GM18867 (cell line): ENCODE measurements at regions not wholly inside any gene's neighbourhood (a gene's known extent, or its start where the extent isn't known, plus 50 kb on each side); places are given as distances from the start of the nearest gene placed in this dataset.
"Not testable (repeated sequence)": the region's sequence is repeated elsewhere in the genome, so short reads cannot be mapped to it uniquely, and the experiment has no call there.

Source experiments
- ATAC-seq: cut with Tn5 transposase; IDR thresholded peaks from one replicate; pipeline ENCODE4 v1.9.1; 2021; ENCODE audit warnings: mild to moderate bottlenecking, moderate library complexity; ENCODE audit not compliant: unreplicated experiment

- ATAC-seq = no peak
These were observed 153.2 kb upstream of the FBXL7 start for GRCh38 chr5:15346738-15347137.

- no peak for ATAC-seq
These were observed 155.0 kb upstream of the FBXL7 start for GRCh38 chr5:15344954-15345353.

GRCh38 chr5:15338546-15338945 lies 161.4 kb upstream of the FBXL7 start:
- ATAC-seq = no peak

GRCh38 chr5:15334551-15335266 lies 165.3 kb upstream of the FBXL7 start:
- no peak for ATAC-seq

GRCh38 chr5:15333091-15333490 lies 166.9 kb upstream of the FBXL7 start:
- ATAC-seq = no peak

GRCh38 chr5:15326932-15327331 lies 173.0 kb upstream of the FBXL7 start:
- ATAC-seq = no peak

GRCh38 chr5:15326471-15326870 lies 173.5 kb upstream of the FBXL7 start:
- ATAC-seq = no peak

GRCh38 chr5:15322421-15322820 lies 177.6 kb upstream of the FBXL7 start:
- ATAC-seq = no peak

- ATAC-seq = no peak
These were observed 178.2 kb upstream of the FBXL7 start for GRCh38 chr5:15321776-15322175.

- no peak for ATAC-seq
These were observed 179.1 kb upstream of the FBXL7 start for GRCh38 chr5:15320871-15321270.

- ATAC-seq = no peak
These were observed 194.8 kb upstream of the FBXL7 start for GRCh38 chr5:15304914-15305834.

- ATAC-seq = no peak
These were observed 195.8 kb upstream of the FBXL7 start for GRCh38 chr5:15304066-15304731.

GRCh38 chr5:15300141-15300540 lies 199.8 kb upstream of the FBXL7 start:
- ATAC-seq = no peak

- ATAC-seq = no peak
These were observed 209.0 kb upstream of the FBXL7 start for GRCh38 chr5:15290953-15291352.

GRCh38 chr5:15286650-15287049 lies 213.3 kb upstream of the FBXL7 start:
- no peak for ATAC-seq

GRCh38 chr5:15285901-15286583 lies 213.9 kb upstream of the FBXL7 start:
- ATAC-seq = peak; percentile 56

- ATAC-seq = no peak
These were observed 215.3 kb upstream of the FBXL7 start for GRCh38 chr5:15284706-15285105.

GRCh38 chr5:15283076-15283475 lies 216.9 kb upstream of the FBXL7 start:
- ATAC-seq = no peak

GRCh38 chr5:15282611-15283010 lies 217.4 kb upstream of the FBXL7 start:
- no peak for ATAC-seq

- not testable (repeated sequence) for ATAC-seq
These were observed 228.4 kb upstream of the FBXL7 start for GRCh38 chr5:15271596-15271995.

- no peak for ATAC-seq
These were observed 232.0 kb upstream of the FBXL7 start for GRCh38 chr5:15267966-15268365.
